GM18520 (cell line): ENCODE measurements at regions not wholly inside any gene's neighbourhood (a gene's known extent, or its start where the extent isn't known, plus 50 kb on each side); places are given as distances from the start of the nearest gene placed in this dataset.
"Not testable (repeated sequence)": the region's sequence is repeated elsewhere in the genome, so short reads cannot be mapped to it uniquely, and the experiment has no call there.

ENCODE experiments used
- ATAC-seq: cut with Tn5 transposase; IDR thresholded peaks from one replicate; pipeline ENCODE4 v1.9.1; 2021; ENCODE audit not compliant: unreplicated experiment

GRCh38 chr4:65265526-65265925 is 404.8 kb downstream of the EPHA5 start:
- ATAC-seq = no peak

DNA sequence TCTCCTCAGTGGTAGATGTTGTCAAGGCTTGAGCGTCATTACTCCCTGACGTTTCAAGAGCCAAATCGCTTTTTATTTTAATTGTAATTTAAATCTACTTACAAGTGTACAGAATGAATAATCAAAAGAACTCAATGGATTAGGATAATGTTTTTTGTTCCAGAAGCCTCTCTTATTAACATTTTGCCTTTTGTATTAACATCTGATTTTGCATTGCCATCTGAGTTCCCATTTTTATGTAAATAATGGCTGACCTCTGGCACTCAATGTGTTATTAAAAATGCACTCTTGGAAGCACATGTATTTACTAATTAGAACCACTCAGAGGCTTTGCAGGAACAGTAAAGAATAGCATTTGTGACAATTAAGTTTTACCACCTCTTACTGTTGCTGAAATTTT is 411.0 kb downstream of the EPHA5 start:
- ATAC-seq = no peak

- ATAC-seq = no peak
These were observed 419.4 kb downstream of the EPHA5 start for GRCh38 chr4:65250916-65251315.

GRCh38 chr4:65249111-65249510 is 421.2 kb downstream of the EPHA5 start:
- no peak for ATAC-seq

DNA sequence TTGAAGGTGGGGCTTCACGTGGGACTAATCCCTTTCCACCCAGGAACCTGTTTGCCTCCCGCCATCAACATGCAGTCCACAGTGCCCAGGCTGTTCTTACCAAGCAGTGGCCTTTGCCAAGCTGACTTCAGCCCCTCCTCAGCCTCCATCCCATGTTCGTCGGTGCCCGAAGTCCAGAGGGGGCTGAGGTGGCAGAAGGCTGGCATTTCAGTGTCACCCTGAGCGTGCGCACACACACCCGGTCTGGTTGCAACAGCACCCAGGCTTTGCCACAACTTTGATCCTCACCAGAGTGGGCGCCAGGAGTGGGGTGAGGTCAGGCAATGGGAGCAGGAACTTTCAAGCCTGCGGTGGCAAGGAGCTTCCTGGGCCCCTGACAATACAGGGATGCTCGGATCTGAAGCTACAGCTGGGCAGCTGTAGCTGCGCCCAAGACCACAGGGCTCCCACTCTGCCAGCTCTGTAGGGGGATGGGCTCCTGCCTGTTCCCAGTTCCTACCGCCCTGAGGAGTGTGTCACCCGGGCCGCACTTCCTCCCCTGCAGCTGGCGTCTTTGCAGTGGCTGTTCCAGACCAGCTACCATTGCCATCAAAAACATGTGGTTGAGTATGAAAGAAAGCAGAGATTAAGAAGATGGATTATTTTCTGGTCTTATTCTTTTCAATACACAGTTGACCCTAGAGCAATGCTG is 428.0 kb downstream of the EPHA5 start:
- no peak for ATAC-seq

DNA sequence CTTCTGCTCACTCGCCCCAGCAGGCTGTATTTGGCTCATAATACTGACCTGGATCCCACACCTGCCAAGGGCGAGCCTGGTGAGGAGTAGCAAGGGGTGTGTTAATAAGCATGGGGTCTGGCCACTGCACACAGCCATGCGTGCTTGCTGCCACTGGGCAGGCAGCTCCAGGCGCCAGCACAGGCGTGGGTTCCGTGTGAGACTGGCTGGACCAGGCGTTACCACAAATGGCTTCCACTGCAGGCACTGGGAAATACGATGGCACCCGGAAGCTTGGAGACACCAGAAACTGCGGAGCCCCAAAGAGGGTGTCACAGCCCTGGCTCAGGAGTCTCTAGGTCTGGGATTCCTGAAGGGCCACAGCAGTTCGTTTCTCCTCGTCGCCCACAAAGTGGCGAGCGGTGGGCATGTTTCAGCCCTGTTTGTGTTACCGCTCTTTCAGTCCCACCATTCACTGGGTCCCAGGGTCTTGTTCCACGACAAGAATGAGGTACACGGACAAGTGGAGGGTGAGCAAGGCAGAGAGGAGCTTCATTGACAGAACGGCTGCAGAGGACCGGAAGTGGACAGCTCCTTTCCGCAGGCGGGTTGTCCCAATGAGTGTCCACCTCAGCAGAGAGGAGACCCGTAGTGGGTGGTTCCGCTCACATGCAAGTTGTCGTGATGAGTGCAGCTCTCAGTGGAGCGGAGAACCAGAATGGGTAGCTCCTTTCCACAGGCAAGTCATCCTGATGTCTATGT is 428.9 kb downstream of the EPHA5 start:
- ATAC-seq = no peak

- ATAC-seq = no peak
These were observed 436.2 kb downstream of the EPHA5 start for GRCh38 chr4:65234061-65234460.

GRCh38 chr4:65227628-65228027 is 442.7 kb downstream of the EPHA5 start:
- ATAC-seq = no peak

DNA sequence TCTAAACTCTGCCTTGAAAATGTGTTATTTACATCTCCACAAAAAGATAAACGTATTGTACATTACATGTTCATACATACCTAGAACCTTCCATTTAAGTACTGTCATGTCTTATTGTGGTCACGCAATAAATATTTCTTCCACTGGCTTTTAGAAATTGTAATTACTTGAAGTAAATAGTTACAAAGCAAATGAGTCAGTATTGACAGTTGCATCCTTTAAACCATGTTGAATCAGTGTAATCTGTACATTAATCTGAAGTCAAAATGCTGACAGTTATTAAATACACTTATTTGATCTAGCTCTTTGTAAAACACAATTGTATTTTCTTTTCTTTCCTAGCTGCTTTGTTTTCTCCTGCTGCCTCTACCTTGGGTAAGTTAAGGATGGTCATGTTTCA is 446.7 kb downstream of the EPHA5 start:
- no peak for ATAC-seq

GRCh38 chr4:65223074-65223473 is 447.2 kb downstream of the EPHA5 start:
- not testable (repeated sequence) for ATAC-seq

DNA sequence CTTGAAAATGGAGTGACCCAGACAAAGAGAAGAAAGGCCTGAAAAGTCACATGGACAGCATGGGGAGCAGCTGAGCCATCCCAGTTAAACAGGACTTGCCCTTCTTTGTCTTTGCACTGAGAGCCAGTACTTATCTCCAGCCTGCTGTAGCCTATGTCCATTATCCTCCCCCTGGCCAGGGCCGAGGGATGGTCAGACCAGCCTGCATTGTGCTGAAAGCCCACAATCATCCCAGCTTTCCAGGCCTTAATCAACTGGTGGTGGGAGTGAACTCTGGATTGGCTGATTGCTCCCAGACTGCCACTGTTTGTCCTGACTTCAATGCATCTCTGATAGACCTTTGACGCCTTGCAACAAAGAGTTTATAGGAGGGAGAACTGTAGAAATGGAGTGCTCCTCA is 453.1 kb downstream of the EPHA5 start:
- ATAC-seq = no peak

DNA sequence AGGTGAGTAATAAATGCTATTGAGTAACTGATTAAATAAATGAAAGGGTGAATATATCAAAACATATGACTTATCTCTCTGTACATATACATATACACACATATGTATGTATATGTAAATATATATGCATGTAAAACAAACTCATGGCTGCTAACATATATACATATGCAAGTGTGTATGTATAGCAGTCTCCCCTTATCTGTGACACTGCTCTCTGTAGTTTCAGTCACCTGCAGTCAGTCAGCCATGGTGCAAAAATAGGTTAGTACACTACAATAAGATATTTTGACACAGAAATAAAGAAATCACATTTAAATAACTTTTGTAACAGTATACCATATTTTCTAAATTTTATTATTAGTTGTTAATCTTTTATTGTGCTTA is 467.4 kb downstream of the EPHA5 start:
- no peak for ATAC-seq

- no peak for ATAC-seq
These were observed 468.0 kb downstream of the EPHA5 start for GRCh38 chr4:65202165-65202852.

DNA sequence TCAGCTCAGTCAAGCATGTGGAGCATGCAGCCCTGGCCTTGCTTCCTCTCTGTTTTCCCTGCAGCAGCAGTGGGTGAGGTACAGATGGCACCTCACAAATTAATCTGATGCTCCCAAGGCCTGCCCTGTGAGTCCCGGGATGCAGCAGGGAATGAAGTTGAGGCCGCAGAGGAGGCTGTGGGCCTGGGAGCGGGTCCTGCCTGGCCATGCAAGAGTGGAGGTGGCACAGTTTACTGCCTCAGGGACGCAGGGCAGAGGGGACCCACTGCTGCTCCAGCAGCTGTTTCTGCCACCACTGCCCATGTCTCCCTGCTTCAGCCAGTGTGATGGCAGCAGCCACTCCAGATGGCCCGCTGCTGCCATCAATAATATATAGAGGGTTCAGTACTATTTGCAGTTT is 474.6 kb downstream of the EPHA5 start:
- no peak for ATAC-seq

DNA sequence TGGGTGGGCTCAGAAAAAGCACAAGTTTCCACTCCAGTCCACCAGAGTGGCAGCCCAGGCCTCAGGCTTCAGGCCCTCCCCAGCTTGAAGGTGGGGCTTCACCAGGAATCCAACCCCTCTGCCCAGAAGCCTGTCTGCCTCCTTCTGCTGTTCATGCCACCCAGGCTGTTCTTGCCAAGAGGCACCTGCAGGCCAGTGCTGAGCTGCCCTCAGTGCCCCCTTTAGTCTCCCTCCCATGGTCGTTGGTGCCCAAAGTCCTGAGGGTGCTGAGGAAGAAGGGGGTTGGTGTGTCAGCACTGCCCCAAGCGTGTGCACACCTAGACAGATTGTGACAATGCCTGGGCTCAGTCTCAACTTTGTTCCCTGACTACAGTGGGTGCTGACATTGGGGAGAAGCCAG is 475.3 kb downstream of the EPHA5 start:
- ATAC-seq = no peak

GRCh38 chr4:65193985-65194384 is 476.3 kb downstream of the EPHA5 start:
- ATAC-seq = no peak

- no peak for ATAC-seq
These were observed 479.5 kb downstream of the EPHA5 start for GRCh38 chr4:65190780-65191179.

DNA sequence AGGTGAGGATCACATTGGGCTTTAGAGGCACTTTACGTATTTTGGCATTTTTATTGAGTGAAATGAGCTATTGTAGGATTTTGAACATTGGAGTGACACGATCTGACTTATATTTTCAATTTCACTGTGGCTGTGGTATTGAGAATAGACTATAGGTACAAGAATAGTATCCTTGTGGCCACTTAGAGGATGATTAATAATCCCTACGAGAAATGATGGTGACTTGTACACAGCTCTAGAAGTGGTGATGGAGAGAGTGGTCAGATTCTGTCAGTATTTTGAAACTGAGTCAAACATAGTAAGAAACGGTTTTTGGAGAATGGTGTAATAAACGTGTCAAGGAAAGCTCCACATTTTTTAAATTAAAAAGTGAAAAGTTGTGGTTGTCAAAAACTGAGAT is 494.7 kb downstream of the EPHA5 start:
- ATAC-seq = no peak

DNA sequence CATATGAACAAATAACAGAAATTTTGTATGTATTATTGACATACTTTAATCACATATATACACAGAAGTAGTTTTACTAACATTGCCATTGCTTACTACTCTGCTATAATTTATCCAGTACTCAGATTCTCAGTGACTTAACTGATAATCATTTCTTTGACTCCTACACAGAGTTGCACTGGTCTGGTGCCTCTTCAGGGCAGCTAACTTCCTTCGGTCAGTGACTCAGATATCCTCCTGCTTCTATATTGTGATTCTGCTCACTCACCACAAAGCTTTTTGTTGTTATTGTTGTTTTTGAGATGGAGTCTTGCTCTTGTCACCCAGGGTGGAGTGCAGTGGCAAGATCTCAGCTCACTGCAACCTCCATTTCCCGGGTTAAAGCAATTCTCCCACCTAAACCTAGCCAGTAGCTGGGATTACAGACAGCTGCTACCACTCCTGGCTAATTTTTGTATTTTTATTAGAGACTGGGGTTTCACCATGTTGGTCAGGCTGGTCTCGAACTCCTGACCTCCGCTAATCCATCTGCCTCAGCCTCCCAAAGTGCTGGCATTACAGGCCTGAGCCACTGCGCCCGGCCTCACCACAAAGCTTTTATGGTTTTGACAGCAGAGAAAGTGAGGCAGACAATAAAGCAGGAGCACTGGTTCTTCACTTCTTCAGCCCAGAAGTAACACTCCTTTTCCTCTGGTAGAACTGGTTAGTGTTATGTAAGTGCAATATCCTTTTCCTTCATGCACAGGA is 499.3 kb downstream of the EPHA5 start:
- no peak for ATAC-seq

- ATAC-seq = no peak
These were observed 502.6 kb downstream of the EPHA5 start for GRCh38 chr4:65167719-65168118.

GRCh38 chr4:65152205-65152604 is 518.1 kb downstream of the EPHA5 start:
- no peak for ATAC-seq
